Astrocyte (in vitro differentiated cells and primary cell): ENCODE measurements at regions not wholly inside any gene's neighbourhood (a gene's known extent, or its start where the extent isn't known, plus 50 kb on each side); places are given as distances from the start of the nearest gene placed in this dataset.
"Not testable (repeated sequence)": the region's sequence is repeated elsewhere in the genome, so short reads cannot be mapped to it uniquely, and the experiment has no call there.

Source experiments
- EZH2 ChIP-seq: IDR thresholded peaks from 2 replicates; pipeline ENCODE4 v1.6.1; 2012; ENCODE audit warnings: mild to moderate bottlenecking, low read length, inconsistent platforms; ENCODE audit not compliant: insufficient read depth
- TF ChIP-seq, protein P1 (sequence below): IDR thresholded peaks from 2 replicates; pipeline ENCODE4 v1.5.1; 2011; ENCODE audit warnings: low read depth, mild to moderate bottlenecking, inconsistent platforms, low read length, moderate library complexity; ENCODE audit not compliant: insufficient read depth

DNA sequence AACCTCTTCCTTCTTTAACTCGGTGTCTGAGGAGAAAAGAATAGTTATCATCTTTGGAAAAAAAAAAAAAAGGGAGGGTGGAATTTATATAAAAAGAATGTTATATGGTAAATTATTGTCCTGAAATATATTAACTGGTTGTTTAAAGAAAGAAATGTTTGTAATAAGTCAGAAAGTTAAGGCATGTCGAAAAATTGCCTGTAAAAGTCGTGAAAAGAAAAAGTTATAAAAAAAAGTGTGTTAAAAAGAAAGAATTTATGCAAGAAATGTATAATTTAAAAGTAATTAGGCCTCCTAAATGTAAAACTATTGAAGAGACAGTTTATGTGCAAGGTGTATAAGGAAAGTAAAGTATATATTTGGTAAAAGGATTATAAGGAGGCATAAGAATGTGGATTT is 130.5 kb upstream of the SEMA6A start:
- TF ChIP-seq, protein P1, sequence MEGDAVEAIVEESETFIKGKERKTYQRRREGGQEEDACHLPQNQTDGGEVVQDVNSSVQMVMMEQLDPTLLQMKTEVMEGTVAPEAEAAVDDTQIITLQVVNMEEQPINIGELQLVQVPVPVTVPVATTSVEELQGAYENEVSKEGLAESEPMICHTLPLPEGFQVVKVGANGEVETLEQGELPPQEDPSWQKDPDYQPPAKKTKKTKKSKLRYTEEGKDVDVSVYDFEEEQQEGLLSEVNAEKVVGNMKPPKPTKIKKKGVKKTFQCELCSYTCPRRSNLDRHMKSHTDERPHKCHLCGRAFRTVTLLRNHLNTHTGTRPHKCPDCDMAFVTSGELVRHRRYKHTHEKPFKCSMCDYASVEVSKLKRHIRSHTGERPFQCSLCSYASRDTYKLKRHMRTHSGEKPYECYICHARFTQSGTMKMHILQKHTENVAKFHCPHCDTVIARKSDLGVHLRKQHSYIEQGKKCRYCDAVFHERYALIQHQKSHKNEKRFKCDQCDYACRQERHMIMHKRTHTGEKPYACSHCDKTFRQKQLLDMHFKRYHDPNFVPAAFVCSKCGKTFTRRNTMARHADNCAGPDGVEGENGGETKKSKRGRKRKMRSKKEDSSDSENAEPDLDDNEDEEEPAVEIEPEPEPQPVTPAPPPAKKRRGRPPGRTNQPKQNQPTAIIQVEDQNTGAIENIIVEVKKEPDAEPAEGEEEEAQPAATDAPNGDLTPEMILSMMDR: not testable (repeated sequence)
- TF ChIP-seq EZH2: not testable (repeated sequence)
